GM19438 (cell line): ENCODE measurements at regions not wholly inside any gene's neighbourhood (a gene's known extent, or its start where the extent isn't known, plus 50 kb on each side); places are given as distances from the start of the nearest gene placed in this dataset.
"Not testable (repeated sequence)": the region's sequence is repeated elsewhere in the genome, so short reads cannot be mapped to it uniquely, and the experiment has no call there.

Source experiments
- ATAC-seq: cut with Tn5 transposase; IDR thresholded peaks from one replicate; pipeline ENCODE4 v1.9.1; 2021; ENCODE audit warnings: low read depth; ENCODE audit not compliant: unreplicated experiment

DNA sequence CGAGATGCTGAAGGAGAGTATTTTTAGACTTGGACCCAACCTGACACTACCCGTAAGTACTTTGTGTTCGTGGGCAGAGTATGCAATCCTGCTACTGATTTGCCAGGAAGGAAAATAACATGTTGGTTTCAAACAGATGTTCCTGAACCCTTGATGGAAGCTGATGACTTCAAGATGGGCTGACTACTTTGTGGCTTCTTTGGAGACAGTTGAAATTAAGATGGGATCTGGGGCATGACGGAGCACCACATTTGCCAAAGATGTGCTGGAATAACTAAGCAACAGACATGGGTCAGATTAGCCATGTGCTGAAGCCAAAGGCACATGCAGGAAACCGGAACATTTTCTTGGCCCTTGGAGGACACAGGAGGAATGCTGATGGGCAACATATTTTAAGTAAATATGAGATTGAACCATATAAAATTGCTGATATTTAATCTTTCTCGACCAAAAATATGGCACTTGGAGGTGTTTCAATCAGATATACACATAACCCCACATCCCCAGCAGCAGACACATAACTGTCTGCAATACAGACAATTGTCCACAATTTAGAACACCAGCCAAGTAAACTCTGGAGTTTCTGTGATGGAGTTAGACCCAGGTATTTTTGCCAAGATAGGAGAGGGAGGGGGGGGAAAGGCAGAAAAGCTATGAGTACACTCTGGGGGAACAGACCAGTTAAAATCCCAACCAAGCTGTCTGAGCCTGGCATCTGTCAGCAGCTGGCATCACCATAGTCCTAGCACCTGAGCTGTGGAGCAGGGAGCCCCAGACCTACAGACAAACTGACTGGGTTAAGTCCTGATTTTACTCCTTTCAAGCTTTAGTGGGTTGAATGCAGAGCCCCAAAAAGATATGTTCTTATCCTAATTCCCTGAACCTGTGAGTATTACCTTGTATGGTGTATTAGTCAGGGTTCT is 329.4 kb upstream of the CDH5 start:
- ATAC-seq: no peak

GRCh38 chr16:66036184-66036583 is 330.3 kb upstream of the CDH5 start:
- ATAC-seq: no peak

- no peak for ATAC-seq
Measured at GRCh38 chr16:66035096-66035495, 331.4 kb upstream of the CDH5 start.

DNA sequence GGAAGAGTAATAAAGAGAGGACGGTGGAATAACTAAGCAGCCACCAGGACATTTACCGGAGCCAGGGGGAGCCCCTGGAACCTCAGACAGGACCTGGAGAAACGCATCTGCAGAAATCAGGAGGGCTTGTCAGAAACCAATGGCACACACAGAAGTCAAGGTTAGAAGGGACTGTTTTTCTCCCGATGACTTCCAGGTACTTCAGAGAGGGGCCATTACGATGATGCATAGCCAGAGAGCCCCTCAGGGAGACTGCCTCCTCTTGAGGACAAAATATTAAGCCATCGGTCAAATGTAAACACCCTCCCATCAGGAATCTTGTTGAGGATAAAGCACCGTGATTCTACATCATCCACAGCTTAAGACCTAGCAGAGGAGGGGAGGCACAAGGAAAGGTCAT is 333.6 kb upstream of the CDH5 start:
- no peak for ATAC-seq

DNA sequence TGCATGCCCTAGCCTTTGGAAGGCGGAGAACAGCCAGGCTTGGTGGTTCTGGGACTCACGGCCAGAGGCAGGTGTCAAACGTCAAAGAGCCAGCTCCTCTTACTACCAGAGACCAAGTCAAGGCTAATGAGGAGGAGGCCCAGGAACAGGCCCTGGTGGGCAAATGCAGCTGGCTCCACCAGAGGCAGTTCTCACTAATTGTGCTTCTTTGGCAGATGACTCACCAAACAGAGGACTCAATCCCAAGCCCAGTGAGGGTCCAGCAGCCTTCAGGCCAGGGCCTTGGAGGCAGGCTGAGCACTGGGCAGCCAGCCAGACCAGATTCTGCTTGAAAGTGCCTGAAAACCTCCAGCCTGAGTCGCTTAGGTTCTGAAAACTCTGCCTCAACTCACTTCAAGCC is 336.5 kb upstream of the CDH5 start:
- no peak for ATAC-seq

DNA sequence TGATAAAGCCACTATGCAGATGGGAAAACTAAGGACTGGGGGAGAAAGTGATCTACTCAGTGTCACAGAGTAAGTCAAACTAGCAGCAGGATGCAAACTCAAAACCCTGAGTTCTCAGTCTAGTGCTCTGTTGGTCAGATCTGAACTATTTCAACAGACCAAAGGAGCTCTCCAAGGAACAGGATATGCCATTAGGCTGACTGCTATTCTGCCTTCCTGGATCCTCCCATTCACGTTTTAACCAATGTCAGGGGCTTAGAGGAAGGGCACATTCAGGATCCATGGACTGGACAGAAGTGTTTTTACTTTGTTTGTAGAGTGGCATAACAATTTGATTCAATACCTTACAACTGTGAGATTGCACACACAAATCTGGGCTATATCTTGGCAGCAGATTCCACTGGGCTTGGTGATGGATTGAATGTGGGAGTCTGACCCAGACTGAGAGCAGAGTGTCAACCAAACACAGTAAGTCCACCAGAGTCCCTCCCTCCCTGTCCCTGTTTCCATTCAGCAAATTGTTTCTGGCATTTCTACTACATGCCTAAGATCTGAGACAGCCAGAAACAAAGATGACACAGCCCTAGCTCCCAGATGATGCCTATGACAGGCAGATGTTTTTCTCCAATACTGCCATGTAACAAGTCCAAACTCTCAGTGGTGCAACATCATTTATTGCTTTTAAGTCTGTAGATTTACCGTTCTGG is 337.8 kb upstream of the CDH5 start:
- ATAC-seq: no peak

DNA sequence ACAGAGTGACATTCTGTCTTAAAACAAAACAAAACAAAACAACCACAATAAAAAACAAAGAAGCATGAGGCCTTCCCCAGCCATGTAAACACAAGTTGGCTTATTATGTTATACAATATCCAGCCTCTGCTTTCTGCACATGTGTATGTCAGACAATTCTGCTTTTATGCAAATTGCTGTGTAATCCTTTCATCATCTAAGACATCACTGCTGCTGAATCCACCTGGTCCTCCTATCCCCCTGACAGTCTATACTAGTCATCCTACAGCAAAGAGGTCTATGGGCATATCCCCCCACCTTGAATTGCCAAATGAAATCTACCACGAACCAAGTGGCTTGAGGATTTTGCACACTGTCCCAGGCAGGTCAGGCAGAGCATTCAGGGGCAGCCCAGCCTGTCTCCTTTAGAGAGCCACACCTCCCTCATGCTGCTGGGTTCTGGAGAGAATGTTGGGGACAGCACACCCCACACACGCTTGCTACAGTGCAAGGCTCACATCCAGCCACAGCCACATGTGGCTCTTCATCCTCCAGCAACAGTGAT is 339.6 kb upstream of the CDH5 start:
- no peak for ATAC-seq

DNA sequence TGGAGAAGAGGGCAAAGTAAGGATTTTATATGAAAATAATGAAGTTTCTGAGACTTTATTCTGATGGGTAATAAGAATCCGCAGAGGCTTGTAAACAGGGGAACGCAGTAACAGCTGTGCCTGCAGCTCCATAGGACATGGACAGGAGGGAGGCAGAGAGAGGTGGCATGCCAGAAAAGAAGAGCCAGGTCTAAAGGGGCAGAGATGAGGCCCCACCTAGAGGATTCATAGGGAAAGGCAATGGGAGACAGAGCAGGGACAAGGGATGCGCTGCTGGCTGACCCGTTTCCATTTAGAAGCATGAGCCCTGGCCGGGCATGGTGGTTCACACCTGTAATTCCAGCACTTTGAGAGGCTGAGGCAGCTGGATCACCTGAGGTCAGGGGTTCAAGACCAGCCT is 340.3 kb upstream of the CDH5 start:
- ATAC-seq: no peak

DNA sequence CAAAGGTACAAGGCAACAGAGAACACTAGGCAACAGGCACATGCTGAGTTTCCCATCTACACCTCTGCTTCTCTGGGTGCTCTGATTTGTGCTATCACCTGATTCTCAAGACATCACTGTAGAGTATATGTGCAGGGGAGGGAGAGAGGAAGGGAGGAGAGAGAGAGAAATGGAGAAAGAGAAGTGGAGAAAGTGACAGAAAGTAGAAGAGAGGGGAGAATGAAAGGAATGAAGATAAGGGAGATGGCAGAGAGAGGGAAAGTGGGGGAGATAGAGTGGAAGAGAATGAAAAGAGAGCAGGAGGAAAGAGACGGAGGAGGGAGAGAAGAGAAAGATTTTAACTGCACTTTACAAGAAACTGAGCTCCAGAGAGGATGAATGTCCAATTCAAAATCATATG is 340.7 kb upstream of the CDH5 start:
- no peak for ATAC-seq

DNA sequence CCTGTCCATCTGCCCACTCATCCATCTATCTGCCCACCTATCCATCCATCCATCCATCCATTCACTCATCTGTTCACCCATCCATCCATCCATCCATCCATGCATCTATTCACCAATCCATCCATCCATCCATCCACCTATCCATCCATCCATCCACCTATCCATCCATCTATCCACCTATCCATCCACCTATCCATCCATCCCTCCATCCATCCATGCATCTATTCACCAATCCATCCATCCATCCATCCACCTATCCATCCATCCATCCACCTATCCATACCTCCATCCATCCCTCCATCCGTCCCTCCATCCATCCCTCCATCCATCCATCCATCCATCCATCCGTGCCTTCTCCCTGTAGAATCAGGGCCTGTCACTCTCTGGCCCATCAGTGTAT is 341.9 kb upstream of the CDH5 start:
- not testable (repeated sequence) for ATAC-seq

DNA sequence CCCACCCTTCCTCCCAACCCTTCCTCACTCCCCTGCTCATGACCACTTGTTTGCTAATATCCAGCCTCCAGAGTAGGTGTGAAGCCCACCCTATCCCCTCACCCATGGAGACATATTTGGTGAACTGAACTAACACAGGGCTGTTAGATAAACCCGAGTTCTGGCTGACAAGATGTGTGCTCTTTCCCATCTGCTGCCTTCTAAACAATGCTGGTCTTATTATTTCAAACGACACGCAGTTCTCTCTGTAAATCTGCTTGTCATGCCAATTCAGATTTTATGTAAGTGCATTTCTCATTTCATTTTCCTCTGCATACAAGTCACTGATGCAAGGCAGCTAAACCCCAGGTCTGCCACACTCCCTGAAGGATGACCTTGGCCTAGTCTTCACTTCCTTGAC is 343.0 kb upstream of the CDH5 start:
- no peak for ATAC-seq

DNA sequence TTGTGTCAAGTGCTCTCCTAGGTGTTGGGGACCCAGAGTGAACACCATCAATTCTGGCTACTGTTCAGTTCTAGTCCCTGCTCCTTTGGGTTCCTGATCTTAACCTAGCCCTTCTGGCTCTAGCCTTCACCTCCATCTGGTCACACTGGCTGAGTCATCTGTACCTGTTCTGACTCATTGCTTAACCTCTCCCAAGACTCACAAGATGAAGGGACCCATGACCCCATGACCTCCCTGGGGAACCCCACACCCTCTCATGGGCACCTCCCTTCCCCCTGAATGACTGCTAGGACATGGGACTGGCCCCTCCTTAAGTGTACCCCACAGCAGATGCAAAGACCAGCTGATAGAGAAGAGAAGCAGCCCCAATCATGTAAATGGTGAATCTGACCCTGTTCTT is 345.8 kb upstream of the CDH5 start:
- ATAC-seq: no peak

- no peak for ATAC-seq
Measured at GRCh38 chr16:66020046-66020445, 346.4 kb upstream of the CDH5 start.

DNA sequence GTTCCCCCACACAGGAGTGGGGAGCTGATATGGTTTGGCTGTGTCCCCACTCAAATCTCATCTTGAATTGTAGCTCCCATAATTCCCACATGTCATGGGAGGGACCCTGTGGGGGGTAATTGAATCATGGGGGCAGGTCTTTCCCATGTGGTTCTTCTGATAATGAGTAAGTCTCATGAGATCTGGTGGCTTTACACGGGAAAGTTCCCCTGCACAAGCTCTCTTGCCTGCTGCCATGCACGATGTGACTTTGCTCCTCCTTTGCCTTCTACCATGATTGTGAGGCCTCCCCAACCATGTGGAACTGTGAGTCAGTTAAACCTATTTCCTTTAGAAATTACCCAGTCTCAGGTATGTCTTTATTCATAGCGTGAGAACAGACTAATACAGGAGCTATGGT is 347.0 kb upstream of the CDH5 start:
- not testable (repeated sequence) for ATAC-seq

- no peak for ATAC-seq
Measured at GRCh38 chr16:66014221-66014620, 352.3 kb upstream of the CDH5 start.

DNA sequence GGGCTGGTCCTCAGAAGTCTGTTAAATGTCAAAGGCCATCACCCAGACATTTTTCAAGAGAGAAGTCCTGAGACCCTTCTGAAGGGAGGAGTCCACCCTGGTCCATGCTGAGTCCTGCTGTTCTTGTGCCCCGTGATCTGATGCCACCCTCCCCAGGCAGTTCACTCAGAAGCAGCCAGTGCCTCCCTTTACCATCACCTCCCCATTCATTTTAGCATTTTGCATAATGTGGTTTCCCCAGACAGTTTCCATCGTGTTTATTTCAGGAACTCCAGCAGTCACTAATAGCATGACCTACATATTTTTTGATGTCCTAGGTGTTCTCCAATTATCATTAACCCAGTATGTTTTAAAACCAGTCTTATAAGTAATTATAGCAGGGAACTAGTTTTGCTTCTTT is 353.0 kb upstream of the CDH5 start:
- ATAC-seq: no peak

- ATAC-seq: no peak
Measured at GRCh38 chr16:66008136-66008535, 358.4 kb upstream of the CDH5 start.

DNA sequence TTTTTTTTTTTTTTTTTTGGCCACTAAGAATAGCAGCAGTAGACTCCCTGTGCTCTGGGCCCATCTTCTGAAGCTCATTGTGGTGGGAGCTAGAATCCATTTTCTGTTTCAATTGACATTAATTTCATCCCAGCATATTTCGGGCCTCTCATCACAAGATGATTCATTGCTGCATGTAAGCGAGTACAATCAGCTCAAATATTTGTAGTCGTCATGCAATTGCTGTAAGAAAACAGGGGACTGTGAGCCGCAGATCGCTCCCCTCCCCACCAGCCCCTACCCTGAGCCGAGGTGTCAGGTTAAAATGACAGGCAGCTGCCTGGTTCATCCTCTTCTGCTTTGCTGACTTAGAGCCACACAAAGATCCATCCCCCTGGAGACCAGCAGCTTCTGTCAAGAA is 358.8 kb upstream of the CDH5 start:
- no peak for ATAC-seq

GRCh38 chr16:66006485-66006884 is 360.0 kb upstream of the CDH5 start:
- ATAC-seq: no peak

- ATAC-seq: no peak
Measured at GRCh38 chr16:66004699-66005098, 361.8 kb upstream of the CDH5 start.

DNA sequence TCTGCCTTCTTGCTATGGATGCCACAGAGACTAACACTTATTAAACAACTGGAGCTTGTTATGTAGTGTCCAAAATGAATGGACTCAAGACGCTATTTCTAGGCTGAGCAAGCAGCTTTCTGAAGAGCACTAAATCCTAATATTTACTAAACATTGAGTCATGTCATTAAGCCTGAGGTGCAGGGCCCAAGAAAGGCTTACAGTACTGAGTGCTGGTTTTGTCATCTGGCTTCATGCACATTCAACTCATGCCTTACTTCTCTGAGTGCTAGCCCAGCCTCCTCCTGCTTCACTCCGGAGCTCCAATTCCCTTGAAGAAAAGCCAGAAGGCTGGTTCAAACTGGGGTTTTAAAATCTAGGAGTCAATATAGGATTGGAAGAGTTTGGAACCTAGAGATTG is 363.3 kb upstream of the CDH5 start:
- ATAC-seq: no peak

DNA sequence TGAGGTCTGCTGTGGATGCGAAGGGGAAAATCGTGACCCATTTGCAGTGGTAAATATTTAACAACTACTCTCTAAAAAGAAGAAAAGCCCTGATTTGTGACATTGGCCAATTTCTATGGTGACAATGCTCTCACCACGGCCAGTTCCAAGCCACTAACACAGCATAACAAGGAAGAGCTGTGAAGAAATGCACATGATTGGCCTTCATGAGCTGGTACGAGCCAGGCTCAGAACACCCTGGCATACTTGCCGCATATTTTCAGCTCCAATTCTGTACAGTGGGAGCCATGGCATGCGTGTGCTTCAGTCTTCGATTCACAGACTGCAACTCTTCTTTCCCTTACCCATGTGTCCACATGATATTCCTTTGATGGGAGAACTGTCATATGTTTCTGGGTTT is 363.9 kb upstream of the CDH5 start:
- ATAC-seq: no peak
